Vagina (tissue), 2 donors: ENCODE measurements at regions not wholly inside any gene's neighbourhood (a gene's known extent, or its start where the extent isn't known, plus 50 kb on each side); places are given as distances from the start of the nearest gene placed in this dataset.

Experiments used
- POLR2A ChIP-seq, 2 donors: fragments of 450-650 bp; IDR thresholded peaks; one replicate each; pipeline ENCODE4 v1.6.1; 2017; ENCODE audit warnings: antibody characterized with exemption in 2 of 2, mild to moderate bottlenecking in 2 of 2, moderate library complexity in 2 of 2
- POLR2AphosphoS5 ChIP-seq, 2 donors: sonication (generic); formaldehyde crosslinking; IDR thresholded peaks; one replicate each; pipeline ENCODE4 v1.9.0; 2017; ENCODE audit warnings: antibody characterized with exemption in 2 of 2, mild to moderate bottlenecking in 2 of 2, low read depth in 1 of 2; ENCODE audit not compliant: insufficient read depth in 1 of 2
- TF ChIP-seq, protein P1 (sequence below), 3 experiments: fragments of 450-650 bp in 2 of 3; fragments of 200-600 bp in 1 of 3; sonication (generic) in 1 of 3; IDR thresholded peaks; one replicate each; pipeline ENCODE4 v1.5.1; 2017 to 2019; ENCODE audit warnings: antibody characterized with exemption in 3 of 3, mild to moderate bottlenecking in 2 of 3, moderate library complexity in 2 of 3

- no peak for TF ChIP-seq POLR2AphosphoS5 (IDR thresholded peaks at IDR 0.05; ENCODE audit: insufficient read depth in 1 of 2, low read depth in 1 of 2)
- TF ChIP-seq, protein P1, sequence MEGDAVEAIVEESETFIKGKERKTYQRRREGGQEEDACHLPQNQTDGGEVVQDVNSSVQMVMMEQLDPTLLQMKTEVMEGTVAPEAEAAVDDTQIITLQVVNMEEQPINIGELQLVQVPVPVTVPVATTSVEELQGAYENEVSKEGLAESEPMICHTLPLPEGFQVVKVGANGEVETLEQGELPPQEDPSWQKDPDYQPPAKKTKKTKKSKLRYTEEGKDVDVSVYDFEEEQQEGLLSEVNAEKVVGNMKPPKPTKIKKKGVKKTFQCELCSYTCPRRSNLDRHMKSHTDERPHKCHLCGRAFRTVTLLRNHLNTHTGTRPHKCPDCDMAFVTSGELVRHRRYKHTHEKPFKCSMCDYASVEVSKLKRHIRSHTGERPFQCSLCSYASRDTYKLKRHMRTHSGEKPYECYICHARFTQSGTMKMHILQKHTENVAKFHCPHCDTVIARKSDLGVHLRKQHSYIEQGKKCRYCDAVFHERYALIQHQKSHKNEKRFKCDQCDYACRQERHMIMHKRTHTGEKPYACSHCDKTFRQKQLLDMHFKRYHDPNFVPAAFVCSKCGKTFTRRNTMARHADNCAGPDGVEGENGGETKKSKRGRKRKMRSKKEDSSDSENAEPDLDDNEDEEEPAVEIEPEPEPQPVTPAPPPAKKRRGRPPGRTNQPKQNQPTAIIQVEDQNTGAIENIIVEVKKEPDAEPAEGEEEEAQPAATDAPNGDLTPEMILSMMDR (IDR thresholded peaks at IDR 0.05): no peak
- TF ChIP-seq POLR2A (IDR thresholded peaks at IDR 0.05): no peak
Observed at GRCh38 chr6:149233056-149233715, 84.3 kb upstream of the TAB2 start.
